ENCODE measurements at regions not wholly inside any gene's neighbourhood (a gene's known extent, or its start where the extent isn't known, plus 50 kb on each side); places are given as distances from the start of the nearest gene placed in this dataset.

DNA sequence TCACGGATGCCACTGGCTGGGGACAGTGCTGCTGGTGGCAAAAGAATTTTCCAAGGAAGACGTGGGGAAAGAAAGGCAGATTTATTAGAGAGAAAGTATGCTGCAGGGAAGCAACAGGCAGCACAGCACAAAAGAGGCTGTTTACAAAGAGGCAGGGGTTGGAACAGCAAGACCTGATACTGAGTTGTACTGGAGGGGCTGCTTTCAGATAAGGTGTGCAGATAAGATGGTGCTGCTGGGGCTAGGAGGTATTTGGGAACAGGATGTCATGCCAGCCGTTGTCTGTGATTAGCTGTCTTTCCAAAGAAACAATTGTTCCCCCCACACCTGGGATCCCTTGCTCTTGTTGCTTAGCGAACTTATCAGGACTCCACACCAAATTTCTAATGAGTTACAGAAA is 2023.3 kb upstream of the PCDH20 start:
- no peak for TF ChIP-seq POLR2A (IDR thresholded peaks at IDR 0.05)
- TF ChIP-seq, protein P1, sequence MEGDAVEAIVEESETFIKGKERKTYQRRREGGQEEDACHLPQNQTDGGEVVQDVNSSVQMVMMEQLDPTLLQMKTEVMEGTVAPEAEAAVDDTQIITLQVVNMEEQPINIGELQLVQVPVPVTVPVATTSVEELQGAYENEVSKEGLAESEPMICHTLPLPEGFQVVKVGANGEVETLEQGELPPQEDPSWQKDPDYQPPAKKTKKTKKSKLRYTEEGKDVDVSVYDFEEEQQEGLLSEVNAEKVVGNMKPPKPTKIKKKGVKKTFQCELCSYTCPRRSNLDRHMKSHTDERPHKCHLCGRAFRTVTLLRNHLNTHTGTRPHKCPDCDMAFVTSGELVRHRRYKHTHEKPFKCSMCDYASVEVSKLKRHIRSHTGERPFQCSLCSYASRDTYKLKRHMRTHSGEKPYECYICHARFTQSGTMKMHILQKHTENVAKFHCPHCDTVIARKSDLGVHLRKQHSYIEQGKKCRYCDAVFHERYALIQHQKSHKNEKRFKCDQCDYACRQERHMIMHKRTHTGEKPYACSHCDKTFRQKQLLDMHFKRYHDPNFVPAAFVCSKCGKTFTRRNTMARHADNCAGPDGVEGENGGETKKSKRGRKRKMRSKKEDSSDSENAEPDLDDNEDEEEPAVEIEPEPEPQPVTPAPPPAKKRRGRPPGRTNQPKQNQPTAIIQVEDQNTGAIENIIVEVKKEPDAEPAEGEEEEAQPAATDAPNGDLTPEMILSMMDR (IDR thresholded peaks at IDR 0.05) = no peak

Measured in prostate gland (tissue), 2 donors.